ENCODE measurements at regions not wholly inside any gene's neighbourhood (a gene's known extent, or its start where the extent isn't known, plus 50 kb on each side); places are given as distances from the start of the nearest gene placed in this dataset.

DNA sequence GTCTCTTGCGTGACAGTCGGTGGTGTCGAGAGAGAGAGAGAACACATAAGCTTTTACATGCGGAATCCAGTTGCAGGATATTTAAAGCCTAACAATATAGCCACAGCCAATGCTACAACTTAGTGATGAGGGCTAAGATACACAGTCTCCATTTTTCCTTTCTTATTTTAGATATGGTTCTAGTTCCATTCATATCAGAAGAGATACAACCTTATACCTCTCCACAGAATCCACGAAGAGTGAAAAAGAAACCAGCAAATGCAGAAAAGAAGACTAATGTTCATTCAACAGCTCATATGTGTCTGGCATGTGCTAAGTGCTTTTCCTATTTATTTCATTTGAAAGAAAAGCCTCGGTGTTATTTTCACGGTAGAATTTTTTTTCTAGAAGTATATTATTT, 249.0 kb upstream of the SLITRK1 start:
- TF ChIP-seq GATA2 (IDR thresholded peaks at IDR 0.05; ENCODE audit: low read depth, low read length) (no peak), GATA3 (IDR thresholded peaks at IDR 0.05; ENCODE audit: low read depth, low read length) (no peak)
